ENCODE measurements at regions not wholly inside any gene's neighbourhood (a gene's known extent, or its start where the extent isn't known, plus 50 kb on each side); places are given as distances from the start of the nearest gene placed in this dataset.

DNA sequence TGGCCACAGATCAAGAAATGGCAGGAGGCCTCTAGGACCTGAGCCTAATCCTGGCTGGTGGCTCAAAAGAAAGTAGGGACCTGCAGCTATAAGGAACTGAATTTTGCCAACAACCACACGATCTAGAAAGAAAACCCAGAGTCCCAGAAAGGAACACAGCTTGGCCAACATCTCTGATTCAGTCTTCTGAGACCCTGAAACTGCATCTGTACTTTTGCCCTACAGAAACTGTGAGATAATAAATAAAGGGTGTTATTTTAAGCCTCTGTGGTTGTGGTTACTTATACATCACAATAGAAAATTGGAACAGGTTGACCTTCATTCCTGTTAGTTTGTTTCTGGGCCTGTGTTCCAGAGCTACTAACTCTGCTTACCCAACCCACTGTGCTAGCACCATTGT is 356.8 kb upstream of the ST6GAL2 start:
- H3K9me2 ChIP-seq (ENCODE audit: insufficient read depth, low read length): no peaks in the 10 kb centered on the region
- H3K27ac ChIP-seq (ENCODE audit: low read length): no peak overlapping the region
- no peaks in the 10 kb centered on the region for H4K20me1 ChIP-seq (ENCODE audit: insufficient read depth)
- no peak for TF ChIP-seq TAF1 (IDR thresholded peaks at IDR 0.05; ENCODE audit: low read depth)
- TF ChIP-seq SMC3 (conservative IDR thresholded peaks at IDR 0.05; ENCODE audit: poor library complexity): no peak
- TF ChIP-seq EP300 (conservative IDR thresholded peaks at IDR 0.05; ENCODE audit: poor library complexity, severe bottlenecking): no peak
- no peak for TF ChIP-seq EZH2 (IDR thresholded peaks at IDR 0.05; ENCODE audit: borderline replicate concordance, insufficient read depth, low read length, poor library complexity, severe bottlenecking)
- no peak for TF ChIP-seq MXI1 (conservative IDR thresholded peaks at IDR 0.05; ENCODE audit: poor library complexity, severe bottlenecking)
- TF ChIP-seq RAD21 (conservative IDR thresholded peaks at IDR 0.05): no peak
- no peak for TF ChIP-seq POLR2AphosphoS5 (IDR thresholded peaks at IDR 0.05)
- no peak for TF ChIP-seq REST (IDR thresholded peaks at IDR 0.05; ENCODE audit: borderline replicate concordance)
- no peak for TF ChIP-seq CTCF (IDR thresholded peaks at IDR 0.05; ENCODE audit: poor library complexity, severe bottlenecking)
- no peaks in the 10 kb centered on the region for H3K27me3 ChIP-seq (ENCODE audit: insufficient read depth, low read depth, low read length)
- no peak overlapping the region for H3K4me2 ChIP-seq (ENCODE audit: low read length)
- H3K36me3 ChIP-seq (ENCODE audit: insufficient read depth, low read length): no peaks in the 10 kb centered on the region
- no peaks in the 10 kb centered on the region for H3K9me3 ChIP-seq (ENCODE audit: low read length)
- H3K9ac ChIP-seq (ENCODE audit: low read length): no peak overlapping the region
- no peaks in the 10 kb centered on the region for H3K79me2 ChIP-seq (replicated peaks; ENCODE audit: insufficient read depth, low read length)
- H2AFZ ChIP-seq (ENCODE audit: low read depth, low read length): no peak overlapping the region
- H3K4me3 ChIP-seq (ENCODE audit: low read length): no peak overlapping the region
- no peaks in the 10 kb centered on the region for H3F3A ChIP-seq (ENCODE audit: insufficient read depth, low read length, poor library complexity, severe bottlenecking)

DNA sequence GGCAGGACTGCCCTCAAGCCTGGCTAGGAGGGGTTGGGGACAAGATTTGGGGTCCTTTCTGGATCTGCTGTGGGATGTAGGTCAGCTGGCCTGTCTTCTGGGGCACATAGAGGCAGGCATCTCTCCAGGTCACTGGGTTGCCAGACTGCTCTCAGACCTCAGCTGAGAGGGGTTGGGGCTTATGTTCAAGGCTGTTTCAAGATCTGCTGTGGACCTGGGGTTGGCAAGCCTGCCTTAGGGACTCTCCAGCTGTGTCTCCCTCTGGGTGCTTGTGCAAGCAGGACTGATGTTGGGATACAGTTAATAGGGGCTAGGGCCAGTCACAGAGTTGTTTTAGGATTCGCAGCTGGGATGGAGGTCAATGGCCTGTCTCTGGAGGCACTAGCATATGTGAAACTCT is 363.0 kb upstream of the ST6GAL2 start:
- Histone ChIP-seq H3K79me2 (replicated peaks; ENCODE audit: insufficient read depth, low read length) (no peaks in the 10 kb centered on the region), H3K9me3 (ENCODE audit: low read length) (no peaks in the 10 kb centered on the region), H3K27me3 (ENCODE audit: insufficient read depth, low read depth, low read length) (no peaks in the 10 kb centered on the region), H3K27ac (ENCODE audit: low read length) (no peak overlapping the region), H3K4me2 (ENCODE audit: low read length) (no peak overlapping the region), H3K4me3 (ENCODE audit: low read length) (no peak overlapping the region), H3K9ac (ENCODE audit: low read length) (no peak overlapping the region), H3F3A (ENCODE audit: insufficient read depth, low read length, poor library complexity, severe bottlenecking) (no peaks in the 10 kb centered on the region), H3K36me3 (ENCODE audit: insufficient read depth, low read length) (no peaks in the 10 kb centered on the region), H3K9me2 (ENCODE audit: insufficient read depth, low read length) (no peaks in the 10 kb centered on the region), H2AFZ (ENCODE audit: low read depth, low read length) (no peak overlapping the region), H4K20me1 (ENCODE audit: insufficient read depth) (no peaks in the 10 kb centered on the region)
- TF ChIP-seq SMC3 (conservative IDR thresholded peaks at IDR 0.05; ENCODE audit: poor library complexity): no peak
- no peak for TF ChIP-seq MXI1 (conservative IDR thresholded peaks at IDR 0.05; ENCODE audit: poor library complexity, severe bottlenecking)
- TF ChIP-seq EP300 (conservative IDR thresholded peaks at IDR 0.05; ENCODE audit: poor library complexity, severe bottlenecking): no peak
- TF ChIP-seq TAF1 (IDR thresholded peaks at IDR 0.05; ENCODE audit: low read depth): no peak
- no peak for TF ChIP-seq EZH2 (IDR thresholded peaks at IDR 0.05; ENCODE audit: borderline replicate concordance, insufficient read depth, low read length, poor library complexity, severe bottlenecking)
- no peak for TF ChIP-seq POLR2AphosphoS5 (IDR thresholded peaks at IDR 0.05)
- TF ChIP-seq CTCF (IDR thresholded peaks at IDR 0.05; ENCODE audit: poor library complexity, severe bottlenecking): no peak
